ENCODE measurements at regions not wholly inside any gene's neighbourhood (a gene's known extent, or its start where the extent isn't known, plus 50 kb on each side); places are given as distances from the start of the nearest gene placed in this dataset.

- 26% methylated on average over 4 of the region's 4 CpGs for WGBS (ENCODE audit: low lambda C conversion rate)
- no peak overlapping the region for H3K9ac ChIP-seq (ENCODE audit: insufficient read depth, low read depth, low read length)
- POLR2A ChIA-PET: no interaction called here
- DNase-seq (ENCODE audit: low spot score) (no peak), ATAC-seq (no peak), FAIRE-seq (no peak)
- H4K20me1 ChIP-seq (ENCODE audit: insufficient read depth, low read length): no peaks in the 10 kb centered on the region
- intact Hi-C loops (cut with micrococcal nuclease; ENCODE audit: unreplicated experiment): no loop called here
- no peak overlapping the region for H3K4me3 ChIP-seq (replicated peaks in 1 of 3; ENCODE audit: insufficient read depth in 1 of 3, low read depth in 2 of 3, low read length in 3 of 3)
- CTCF ChIA-PET (ENCODE audit: low intra/inter-chr PET ratio, low total read pairs): no interaction called here
- H3K4me2 ChIP-seq (ENCODE audit: low read depth, low read length): no peak overlapping the region
- H2AFZ ChIP-seq (ENCODE audit: low read length): no peak overlapping the region
- H3K4me1 ChIP-seq (ENCODE audit: insufficient read depth, low read length): peaks cover 14% of the 10 kb centered on the region
- no peaks in the 10 kb centered on the region for H3K79me2 ChIP-seq (ENCODE audit: insufficient read depth, low read length)
- in situ Hi-C loops (cut with HindIII; ENCODE audit: extremely low pct_ligation_motif_present, low pct_unique_long_range_greater_than_20kb): no loop called here
- peaks cover 19% of the 10 kb centered on the region for H3K9me3 ChIP-seq (ENCODE audit: low read length)
- BruUV-seq (replicated peaks): no TSS peak
- no peaks in the 10 kb centered on the region for H3K27me3 ChIP-seq (ENCODE audit: control insufficient read depth in 1 of 2, insufficient read depth in 2 of 2, low read length in 2 of 2)
- H3K36me3 ChIP-seq (replicated peaks in 1 of 2; ENCODE audit: control insufficient read depth in 1 of 2, insufficient read depth in 2 of 2, low read length in 2 of 2): no peaks in the 10 kb centered on the region
- TF ChIP-seq ZNF839 (CRISPR knock-in tag; IDR thresholded peaks at IDR 0.05; ENCODE audit: borderline replicate concordance) (no peak), THYN1 (CRISPR knock-in tag; IDR thresholded peaks at IDR 0.05; ENCODE audit: borderline replicate concordance, low read depth) (no peak), HOXA9 (CRISPR knock-in tag; IDR thresholded peaks at IDR 0.05; ENCODE audit: borderline replicate concordance) (no peak), ZNF549 (CRISPR knock-in tag; IDR thresholded peaks at IDR 0.05) (no peak), REPIN1 (CRISPR knock-in tag; IDR thresholded peaks at IDR 0.05; ENCODE audit: borderline replicate concordance, low read depth) (no peak), ZNF652 (CRISPR knock-in tag; IDR thresholded peaks at IDR 0.05; ENCODE audit: borderline replicate concordance, low read depth) (no peak), ZNF337 (CRISPR knock-in tag; IDR thresholded peaks at IDR 0.05; ENCODE audit: borderline replicate concordance, low read depth) (no peak), ZNF747 (CRISPR knock-in tag; IDR thresholded peaks at IDR 0.05; ENCODE audit: borderline replicate concordance) (no peak), ZNF17 (CRISPR knock-in tag; IDR thresholded peaks at IDR 0.05) (no peak), MAFG (CRISPR knock-in tag; IDR thresholded peaks at IDR 0.05) (no peak), ZNF44 (CRISPR knock-in tag; IDR thresholded peaks at IDR 0.05) (no peak), CBFB (CRISPR knock-in tag; IDR thresholded peaks at IDR 0.05) (no peak), ZNF850 (CRISPR knock-in tag; conservative IDR thresholded peaks at IDR 0.05) (no peak), ZNF296 (CRISPR knock-in tag; conservative IDR thresholded peaks at IDR 0.05) (no peak), ZSCAN30 (CRISPR knock-in tag; IDR thresholded peaks at IDR 0.05) (no peak), CBX2 (IDR thresholded peaks at IDR 0.05; ENCODE audit: low read depth, low read length) (no peak), CBX2 (CRISPR knock-in tag; IDR thresholded peaks at IDR 0.05; ENCODE audit: low read depth) (no peak), ZBTB8A (CRISPR knock-in tag; IDR thresholded peaks at IDR 0.05; ENCODE audit: borderline replicate concordance, low read depth) (no peak)
- TF ChIP-seq, protein P1, sequence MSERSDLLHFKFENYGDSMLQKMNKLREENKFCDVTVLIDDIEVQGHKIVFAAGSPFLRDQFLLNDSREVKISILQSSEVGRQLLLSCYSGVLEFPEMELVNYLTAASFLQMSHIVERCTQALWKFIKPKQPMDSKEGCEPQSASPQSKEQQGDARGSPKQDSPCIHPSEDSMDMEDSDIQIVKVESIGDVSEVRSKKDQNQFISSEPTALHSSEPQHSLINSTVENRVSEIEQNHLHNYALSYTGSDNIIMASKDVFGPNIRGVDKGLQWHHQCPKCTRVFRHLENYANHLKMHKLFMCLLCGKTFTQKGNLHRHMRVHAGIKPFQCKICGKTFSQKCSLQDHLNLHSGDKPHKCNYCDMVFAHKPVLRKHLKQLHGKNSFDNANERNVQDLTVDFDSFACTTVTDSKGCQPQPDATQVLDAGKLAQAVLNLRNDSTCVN (CRISPR knock-in tag; IDR thresholded peaks at IDR 0.05; ENCODE audit: borderline replicate concordance): no peak
- no peak overlapping the region for H3K27ac ChIP-seq (ENCODE audit: extremely low read length, insufficient read depth, low read length)
Observed at GRCh38 chr1:81702903-81703302, 97.8 kb upstream of the ADGRL2 start.

All from HepG2 (cell line).